GM18526 (cell line): ENCODE measurements at regions not wholly inside any gene's neighbourhood (a gene's known extent, or its start where the extent isn't known, plus 50 kb on each side); places are given as distances from the start of the nearest gene placed in this dataset.

Experiments
- POLR2A ChIP-seq: IDR thresholded peaks from 3 replicates; pipeline ENCODE4 v1.6.1; 2011; ENCODE audit not compliant: insufficient read length; ENCODE audit errors: extremely low read depth

- no peak for TF ChIP-seq POLR2A
These were observed 69.4 kb upstream of the MYT1L start for GRCh38 chr2:2400286-2401038.

GRCh38 chr2:2399396-2399795, 68.3 kb upstream of the MYT1L start:
- no peak for TF ChIP-seq POLR2A

- TF ChIP-seq POLR2A = no peak
These were observed 61.3 kb upstream of the MYT1L start for GRCh38 chr2:2392332-2392731.

DNA sequence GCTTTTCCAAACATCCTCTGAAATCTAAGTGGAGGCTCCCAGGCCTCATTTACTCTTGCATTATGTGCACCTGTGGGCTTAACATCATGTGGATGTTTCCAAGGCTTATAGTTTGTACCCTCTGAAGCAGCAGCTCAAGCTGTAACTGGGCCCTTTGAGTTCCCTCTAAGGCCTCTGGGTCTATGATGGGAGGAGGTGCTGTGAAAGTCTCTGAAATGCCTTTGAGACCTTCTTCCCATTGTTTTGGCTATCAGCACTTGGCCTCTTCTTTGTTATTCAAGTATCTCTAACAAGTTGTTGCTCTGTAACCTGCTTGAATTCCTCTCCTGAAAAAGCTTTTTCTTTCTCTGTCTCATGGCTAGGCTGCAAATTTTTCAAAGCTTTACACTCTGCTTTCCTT, 58.1 kb upstream of the MYT1L start:
- no peak for TF ChIP-seq POLR2A
